ENCODE measurements at regions not wholly inside any gene's neighbourhood (a gene's known extent, or its start where the extent isn't known, plus 50 kb on each side); places are given as distances from the start of the nearest gene placed in this dataset.
"Not testable (repeated sequence)": the region's sequence is repeated elsewhere in the genome, so short reads cannot be mapped to it uniquely, and the experiment has no call there.

- no peak for DNase-seq (ENCODE audit: low read depth)
- no peak overlapping the region for H3K4me3 ChIP-seq (ENCODE audit: low read depth, low read length)
Observed at GRCh38 chr7:125878235-125878956, 948.8 kb upstream of the POT1 start.

- H3K4me3 ChIP-seq (ENCODE audit: low read depth, low read length) = no peak overlapping the region
- DNase-seq (ENCODE audit: low read depth) = no peak
Observed at GRCh38 chr7:125877246-125877645, 947.6 kb upstream of the POT1 start.

DNA sequence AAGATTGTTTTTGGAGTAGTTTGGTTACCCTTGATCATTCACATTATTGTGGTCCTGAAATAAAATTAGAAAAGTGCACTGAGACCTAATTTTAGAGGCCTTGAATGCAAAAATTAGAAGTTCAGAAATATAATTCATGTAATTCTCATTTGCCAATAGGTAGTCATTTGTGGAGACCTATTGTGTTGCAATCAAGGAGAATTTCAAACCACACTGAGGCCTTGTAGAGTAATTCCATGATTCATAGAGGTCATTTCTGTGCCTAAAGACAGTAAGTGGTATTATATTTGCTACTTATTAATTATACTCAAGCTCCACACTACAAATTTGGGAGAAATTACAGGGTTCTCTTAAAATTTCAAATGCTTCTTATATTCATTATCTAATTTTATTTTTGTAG, 946.8 kb upstream of the POT1 start:
- no peak overlapping the region for H3K4me3 ChIP-seq (ENCODE audit: low read depth, low read length)
- no peak for DNase-seq (ENCODE audit: low read depth)

GRCh38 chr7:125871431-125871830, 941.8 kb upstream of the POT1 start:
- no peak for DNase-seq (ENCODE audit: low read depth)
- no peak overlapping the region for H3K4me3 ChIP-seq (ENCODE audit: low read depth, low read length)

DNA sequence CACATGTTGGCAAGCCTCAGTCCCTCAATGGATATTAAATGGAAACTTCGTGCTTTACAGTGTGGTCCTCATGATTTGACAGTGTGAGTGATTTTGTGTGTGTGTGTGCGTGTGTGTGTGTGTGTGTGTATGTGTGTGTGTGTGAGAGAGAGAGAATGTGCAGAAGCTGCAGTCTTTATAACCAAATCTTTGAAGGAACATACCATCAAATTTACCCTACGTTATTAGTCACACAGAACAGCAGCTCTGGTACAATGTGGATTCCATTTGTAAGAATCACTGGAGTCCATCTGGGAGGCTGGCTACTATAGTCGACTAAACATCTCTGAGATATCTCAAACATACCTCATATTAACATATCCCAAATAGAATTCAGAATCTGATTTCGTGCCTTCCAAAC, 928.0 kb upstream of the POT1 start:
- DNase-seq (ENCODE audit: low read depth) = no peak

GRCh38 chr7:125848157-125848556, 918.5 kb upstream of the POT1 start:
- no peak overlapping the region for H3K4me3 ChIP-seq (ENCODE audit: low read depth, low read length)
- DNase-seq (ENCODE audit: low read depth) = no peak

More for the DNA sequence above, 928.0 kb upstream of the POT1 start:
- H3K4me3 ChIP-seq (ENCODE audit: low read depth, low read length) = no peak overlapping the region

GRCh38 chr7:125847692-125848091, 918.1 kb upstream of the POT1 start:
- DNase-seq (ENCODE audit: low read depth) = no peak
- no peak overlapping the region for H3K4me3 ChIP-seq (ENCODE audit: low read depth, low read length)

DNA sequence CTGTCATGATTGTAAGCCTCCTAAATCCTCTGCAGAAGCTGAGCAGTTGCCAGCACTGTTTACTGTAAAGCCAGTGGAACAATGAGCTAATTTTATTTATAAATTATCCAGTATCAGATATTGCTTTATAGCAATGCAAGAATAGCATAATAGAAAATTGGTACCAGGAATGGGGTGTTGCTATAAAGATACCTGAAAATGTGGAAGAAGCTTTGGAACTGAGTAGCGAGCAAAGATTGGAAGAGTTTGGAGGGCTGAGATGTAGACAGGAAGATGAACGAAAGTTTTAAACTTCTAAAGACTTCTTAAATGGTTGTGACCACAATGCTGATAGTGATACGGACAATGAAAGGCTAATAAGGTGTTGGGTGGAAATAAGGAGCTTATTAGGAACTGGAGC, 917.4 kb upstream of the POT1 start:
- DNase-seq (ENCODE audit: low read depth) = no peak
- no peak overlapping the region for H3K4me3 ChIP-seq (ENCODE audit: low read depth, low read length)

- no peak overlapping the region for H3K4me3 ChIP-seq (ENCODE audit: low read depth, low read length)
Observed at GRCh38 chr7:125845686-125846085, 916.1 kb upstream of the POT1 start.

GRCh38 chr7:125834421-125834820, 904.8 kb upstream of the POT1 start:
- DNase-seq (ENCODE audit: low read depth) = no peak
- H3K4me3 ChIP-seq (ENCODE audit: low read depth, low read length) = no peak overlapping the region

More at GRCh38 chr7:125845686-125846085, 916.1 kb upstream of the POT1 start:
- no peak for DNase-seq (ENCODE audit: low read depth)

- H3K4me3 ChIP-seq (ENCODE audit: low read depth, low read length) = no peak overlapping the region
- no peak for DNase-seq (ENCODE audit: low read depth)
Observed at GRCh38 chr7:125833839-125834238, 904.2 kb upstream of the POT1 start.

- no peak for DNase-seq (ENCODE audit: low read depth)
- H3K4me3 ChIP-seq (ENCODE audit: low read depth, low read length) = no peak overlapping the region
Observed at GRCh38 chr7:125830743-125831142, 901.1 kb upstream of the POT1 start.

DNA sequence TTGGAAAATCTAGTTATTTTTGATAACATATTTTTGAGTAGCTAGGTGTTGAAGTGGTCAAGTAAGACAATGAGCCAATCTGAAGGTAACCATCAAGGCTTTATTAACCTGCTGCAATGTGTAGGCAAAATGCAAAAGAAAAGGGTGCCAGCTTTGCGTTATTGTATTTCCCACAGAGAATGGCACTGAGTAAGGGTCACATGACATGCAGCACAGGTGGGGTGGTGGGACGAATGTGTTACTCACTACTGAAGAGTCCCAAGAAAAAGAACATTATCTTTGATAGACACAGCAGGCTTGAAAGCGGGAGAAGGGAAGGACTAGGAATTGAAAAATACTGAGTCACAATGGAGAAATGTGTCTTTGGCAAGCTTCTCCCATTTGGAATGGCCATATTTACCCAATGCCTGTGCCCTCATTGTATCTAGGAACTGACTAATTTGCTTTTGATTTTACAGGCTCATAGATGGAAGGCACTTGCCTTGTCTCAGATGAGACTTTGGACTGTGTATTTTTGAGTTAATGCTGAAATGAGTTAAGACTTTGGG, 898.6 kb upstream of the POT1 start:
- DNase-seq (ENCODE audit: low read depth) = no peak
- no peak overlapping the region for H3K4me3 ChIP-seq (ENCODE audit: low read depth, low read length)

DNA sequence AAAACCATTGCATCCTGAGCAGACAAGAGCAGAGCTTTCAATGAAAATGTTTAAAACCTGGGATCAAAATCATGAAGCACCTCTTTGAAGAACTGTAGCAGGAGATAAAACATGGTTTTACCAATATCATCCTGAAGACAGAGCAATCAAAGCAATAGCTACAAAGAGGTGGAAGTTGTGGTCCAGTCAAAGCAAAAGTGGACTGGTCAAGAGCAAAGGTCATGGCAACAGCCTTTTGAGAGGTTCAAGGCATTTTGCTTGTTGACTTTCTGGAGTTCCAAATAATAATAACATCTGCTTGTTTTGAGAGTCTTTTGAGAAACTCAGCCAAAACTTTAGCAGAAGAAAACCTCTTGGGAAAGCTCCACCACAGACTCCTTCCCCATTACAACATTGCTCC, 893.9 kb upstream of the POT1 start:
- H3K4me3 ChIP-seq (ENCODE audit: low read depth, low read length) = no peak overlapping the region
- no peak for DNase-seq (ENCODE audit: low read depth)

DNA sequence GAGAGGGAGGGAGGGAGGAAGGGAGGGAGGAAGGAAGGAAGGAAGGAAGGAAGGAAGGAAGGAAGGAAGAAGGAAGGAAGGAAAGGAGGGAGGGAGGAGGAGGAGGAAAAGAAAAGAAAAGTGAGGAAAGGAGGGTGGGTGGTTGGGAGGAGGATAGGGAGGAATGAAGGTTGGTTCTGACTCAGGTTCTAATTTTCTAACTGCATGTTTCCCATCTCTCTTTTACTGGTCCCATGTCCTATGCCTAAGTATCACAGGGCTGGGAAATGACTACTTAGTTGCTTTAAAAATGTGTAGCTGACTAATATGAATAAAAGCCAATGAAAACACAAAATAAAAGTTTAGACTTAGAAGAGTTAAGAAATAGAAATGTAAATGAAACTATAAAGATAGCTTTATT, 890.9 kb upstream of the POT1 start:
- H3K4me3 ChIP-seq (ENCODE audit: low read depth, low read length) = no peak overlapping the region
- DNase-seq (ENCODE audit: low read depth) = no peak

DNA sequence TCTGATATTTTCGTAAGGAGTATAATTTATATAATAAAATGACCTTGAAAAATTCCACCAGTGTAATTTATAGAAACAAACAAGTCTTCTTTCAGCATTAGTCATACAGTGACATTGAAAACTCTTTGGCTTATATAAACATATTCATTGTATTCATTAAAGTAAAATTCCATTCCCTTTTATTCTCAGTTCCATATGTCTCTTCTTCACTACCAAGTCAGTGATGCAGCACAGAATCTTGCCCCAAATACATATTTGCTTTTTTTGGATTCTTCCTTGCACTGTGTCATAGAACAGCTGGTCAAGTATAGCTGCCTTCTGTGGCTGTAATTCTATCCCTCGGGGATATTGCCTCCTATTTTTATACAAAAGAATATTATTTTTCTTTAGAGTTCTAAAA, 884.5 kb upstream of the POT1 start:
- DNase-seq (ENCODE audit: low read depth) = no peak
- H3K4me3 ChIP-seq (ENCODE audit: low read depth, low read length) = no peak overlapping the region

GRCh38 chr7:125806491-125806890, 876.9 kb upstream of the POT1 start:
- H3K4me3 ChIP-seq (ENCODE audit: low read depth, low read length); DNase-seq (ENCODE audit: low read depth): not testable (repeated sequence)

- no peak for DNase-seq (ENCODE audit: low read depth)
- no peak overlapping the region for H3K4me3 ChIP-seq (ENCODE audit: low read depth, low read length)
Observed at GRCh38 chr7:125804273-125804672, 874.6 kb upstream of the POT1 start.

- no peak for DNase-seq (ENCODE audit: low read depth)
Observed at GRCh38 chr7:125780153-125780552, 850.5 kb upstream of the POT1 start.

DNA sequence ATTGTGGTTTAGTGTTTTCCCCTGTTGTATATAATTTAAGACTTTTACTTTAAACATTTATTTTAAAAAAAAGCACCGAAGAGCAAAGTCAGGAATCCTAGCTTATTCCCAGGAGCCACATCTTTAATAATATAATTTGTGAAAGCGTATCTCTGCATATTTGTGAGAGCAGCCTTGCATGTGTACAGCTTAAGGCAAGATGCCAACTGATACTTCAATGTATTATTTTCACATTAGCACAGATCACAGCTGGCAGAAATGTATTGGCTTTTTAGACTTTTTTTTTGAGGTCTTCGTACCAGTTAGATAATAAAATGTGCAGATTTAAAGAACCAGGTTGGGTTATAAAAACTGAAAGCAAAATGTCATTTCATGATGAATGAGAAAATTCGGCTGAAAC, 845.7 kb upstream of the POT1 start:
- H3K4me3 ChIP-seq (ENCODE audit: low read depth, low read length) = no peak overlapping the region
- DNase-seq (ENCODE audit: low read depth) = no peak

More at GRCh38 chr7:125780153-125780552, 850.5 kb upstream of the POT1 start:
- H3K4me3 ChIP-seq (ENCODE audit: low read depth, low read length) = no peak overlapping the region

DNA sequence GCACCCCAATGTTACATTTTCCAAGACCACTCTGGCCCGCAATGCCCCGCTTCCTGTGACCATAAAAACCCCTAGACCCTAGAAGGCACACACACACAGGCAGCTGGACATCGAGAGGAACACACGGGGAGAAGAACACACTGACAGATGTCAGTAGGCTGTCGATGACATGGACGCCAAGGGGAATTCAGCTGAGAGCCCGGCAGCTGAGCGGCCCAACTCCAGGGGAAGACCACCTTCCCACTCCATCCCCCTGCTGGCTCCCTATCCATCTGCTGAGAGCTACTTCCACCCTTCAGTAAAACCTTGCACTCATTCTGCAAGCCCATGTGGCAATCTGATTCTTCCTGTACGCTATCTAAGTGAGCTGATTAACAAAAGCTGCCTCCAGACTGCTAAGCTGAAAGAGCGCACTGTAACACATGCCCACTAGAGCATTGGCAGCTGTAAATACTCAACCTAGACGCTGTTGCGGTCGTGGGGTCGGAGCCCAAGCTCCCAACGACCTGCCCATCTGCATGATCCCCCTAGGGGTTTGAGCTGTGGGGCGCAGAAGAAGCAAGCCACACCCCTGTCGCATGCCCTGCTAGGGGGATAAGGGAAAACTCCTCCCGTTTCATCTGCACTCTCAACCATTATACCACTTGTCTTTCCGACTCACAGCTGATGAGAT, 843.6 kb upstream of the POT1 start:
- no peak for DNase-seq (ENCODE audit: low read depth)
- H3K4me3 ChIP-seq (ENCODE audit: low read depth, low read length) = no peak overlapping the region

Measured in skeletal muscle cell (primary cell).